NCI-H1105 treated with DMSO at 0.1 percent for 48 hours (cell line): ENCODE measurements at regions not wholly inside any gene's neighbourhood (a gene's known extent, or its start where the extent isn't known, plus 50 kb on each side); places are given as distances from the start of the nearest gene placed in this dataset.

Experiments
- DNase-seq: peaks from one replicate; lab custom pipeline; 2025; lab: John Stamatoyannopoulos, UW

- DNase-seq = no peak
Measured at GRCh38 chr7:81606078-81606863, 163.6 kb downstream of the HGF start.

- DNase-seq = no peak
Measured at GRCh38 chr7:81605493-81605892, 164.4 kb downstream of the HGF start.

GRCh38 chr7:81604808-81605174 lies 165.1 kb downstream of the HGF start:
- no peak for DNase-seq

- no peak for DNase-seq
Measured at GRCh38 chr7:81604075-81604807, 165.6 kb downstream of the HGF start.

- no peak for DNase-seq
Measured at GRCh38 chr7:81600608-81601007, 169.2 kb downstream of the HGF start.

GRCh38 chr7:81598951-81599350 lies 170.9 kb downstream of the HGF start:
- DNase-seq = no peak

GRCh38 chr7:81594767-81595166 lies 175.1 kb downstream of the HGF start:
- no peak for DNase-seq

GRCh38 chr7:81590131-81590530 lies 179.7 kb downstream of the HGF start:
- DNase-seq = peak; percentile 47

GRCh38 chr7:81584667-81585066 lies 185.2 kb downstream of the HGF start:
- DNase-seq = no peak

GRCh38 chr7:81583882-81584533 lies 185.8 kb downstream of the HGF start:
- DNase-seq = no peak

- no peak for DNase-seq
Measured at GRCh38 chr7:81583090-81583489, 186.8 kb downstream of the HGF start.

GRCh38 chr7:81577642-81578340 lies 192.1 kb downstream of the HGF start:
- no peak for DNase-seq

- DNase-seq = no peak
Measured at GRCh38 chr7:81574723-81575326, 195.0 kb downstream of the HGF start.

- no peak for DNase-seq
Measured at GRCh38 chr7:81573932-81574331, 195.9 kb downstream of the HGF start.

GRCh38 chr7:81573128-81573527 lies 196.7 kb downstream of the HGF start:
- no peak for DNase-seq

GRCh38 chr7:81562581-81562980 lies 207.3 kb downstream of the HGF start:
- DNase-seq = no peak

GRCh38 chr7:81560708-81561107 lies 209.1 kb downstream of the HGF start:
- DNase-seq = no peak

- no peak for DNase-seq
Measured at GRCh38 chr7:81549484-81550016, 220.3 kb downstream of the HGF start.

GRCh38 chr7:81534996-81535395 lies 234.9 kb downstream of the HGF start:
- no peak for DNase-seq

- DNase-seq = no peak
Measured at GRCh38 chr7:81534446-81534845, 235.4 kb downstream of the HGF start.

GRCh38 chr7:81533931-81534330 lies 235.9 kb downstream of the HGF start:
- no peak for DNase-seq

GRCh38 chr7:81533426-81533825 lies 236.4 kb downstream of the HGF start:
- no peak for DNase-seq
